GM12874 (cell line): ENCODE measurements at regions not wholly inside any gene's neighbourhood (a gene's known extent, or its start where the extent isn't known, plus 50 kb on each side); places are given as distances from the start of the nearest gene placed in this dataset.

ENCODE experiments used
- CTCF ChIP-seq: IDR thresholded peaks from 2 replicates; pipeline ENCODE4 v1.5.1; 2011; ENCODE audit warnings: low read depth, mild to moderate bottlenecking, control low read depth, low read length, moderate library complexity; ENCODE audit not compliant: insufficient read depth

- TF ChIP-seq CTCF: no peak
Observed at GRCh38 chr10:90588222-90588621, 269.6 kb downstream of the HTR7 start.

GRCh38 chr10:90589825-90590224, 268.0 kb downstream of the HTR7 start:
- no peak for TF ChIP-seq CTCF

- no peak for TF ChIP-seq CTCF
Observed at GRCh38 chr10:90591629-90592028, 266.2 kb downstream of the HTR7 start.

GRCh38 chr10:90592638-90593302, 265.1 kb downstream of the HTR7 start:
- peak; percentile 54 for TF ChIP-seq CTCF

- TF ChIP-seq CTCF: no peak
Observed at GRCh38 chr10:90598513-90598912, 259.3 kb downstream of the HTR7 start.

- TF ChIP-seq CTCF: no peak
Observed at GRCh38 chr10:90602862-90603610, 254.8 kb downstream of the HTR7 start.

GRCh38 chr10:90604636-90605035, 253.2 kb downstream of the HTR7 start:
- no peak for TF ChIP-seq CTCF
